ENCODE measurements at regions not wholly inside any gene's neighbourhood (a gene's known extent, or its start where the extent isn't known, plus 50 kb on each side); places are given as distances from the start of the nearest gene placed in this dataset.

DNA sequence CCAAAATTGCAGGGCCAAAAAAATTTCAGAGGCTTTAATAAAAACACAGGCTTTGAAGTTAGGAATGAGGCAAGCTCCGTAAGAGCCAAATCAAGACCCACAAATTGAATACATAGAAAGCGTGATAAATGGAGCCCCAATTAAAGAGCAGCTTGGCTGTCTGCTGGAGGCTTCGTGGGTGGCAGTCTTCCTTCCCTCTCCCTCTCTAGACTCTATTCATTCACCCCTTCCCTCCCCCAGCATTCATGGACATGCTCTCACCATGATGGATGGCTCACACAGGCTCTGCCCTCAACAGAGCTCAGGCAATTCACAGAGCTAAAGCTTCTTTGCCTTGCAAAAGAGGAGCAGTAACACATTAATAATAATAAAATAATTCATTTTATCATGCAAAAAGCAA is 214.1 kb downstream of the HERPUD2 start:
- no peaks in the 10 kb centered on the region for H3K27me3 Mint-ChIP-seq (ENCODE audit: unreplicated experiment)
- H3K4me1 Mint-ChIP-seq (ENCODE audit: unreplicated experiment) = peaks cover 15% of the 10 kb centered on the region
- DNase-seq (ENCODE audit: low spot score) = no peak
- no peaks in the 10 kb centered on the region for H3K36me3 Mint-ChIP-seq (ENCODE audit: low read depth, unreplicated experiment)
- H3K27ac Mint-ChIP-seq (ENCODE audit: unreplicated experiment) = no peak overlapping the region
- no peak overlapping the region for H3K4me3 Mint-ChIP-seq (ENCODE audit: unreplicated experiment)
- H3K9me3 Mint-ChIP-seq (ENCODE audit: unreplicated experiment) = no peaks in the 10 kb centered on the region
- TF ChIP-seq, protein P1, sequence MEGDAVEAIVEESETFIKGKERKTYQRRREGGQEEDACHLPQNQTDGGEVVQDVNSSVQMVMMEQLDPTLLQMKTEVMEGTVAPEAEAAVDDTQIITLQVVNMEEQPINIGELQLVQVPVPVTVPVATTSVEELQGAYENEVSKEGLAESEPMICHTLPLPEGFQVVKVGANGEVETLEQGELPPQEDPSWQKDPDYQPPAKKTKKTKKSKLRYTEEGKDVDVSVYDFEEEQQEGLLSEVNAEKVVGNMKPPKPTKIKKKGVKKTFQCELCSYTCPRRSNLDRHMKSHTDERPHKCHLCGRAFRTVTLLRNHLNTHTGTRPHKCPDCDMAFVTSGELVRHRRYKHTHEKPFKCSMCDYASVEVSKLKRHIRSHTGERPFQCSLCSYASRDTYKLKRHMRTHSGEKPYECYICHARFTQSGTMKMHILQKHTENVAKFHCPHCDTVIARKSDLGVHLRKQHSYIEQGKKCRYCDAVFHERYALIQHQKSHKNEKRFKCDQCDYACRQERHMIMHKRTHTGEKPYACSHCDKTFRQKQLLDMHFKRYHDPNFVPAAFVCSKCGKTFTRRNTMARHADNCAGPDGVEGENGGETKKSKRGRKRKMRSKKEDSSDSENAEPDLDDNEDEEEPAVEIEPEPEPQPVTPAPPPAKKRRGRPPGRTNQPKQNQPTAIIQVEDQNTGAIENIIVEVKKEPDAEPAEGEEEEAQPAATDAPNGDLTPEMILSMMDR (IDR thresholded peaks at IDR 0.05; ENCODE audit: unreplicated experiment) = no peak

DNA sequence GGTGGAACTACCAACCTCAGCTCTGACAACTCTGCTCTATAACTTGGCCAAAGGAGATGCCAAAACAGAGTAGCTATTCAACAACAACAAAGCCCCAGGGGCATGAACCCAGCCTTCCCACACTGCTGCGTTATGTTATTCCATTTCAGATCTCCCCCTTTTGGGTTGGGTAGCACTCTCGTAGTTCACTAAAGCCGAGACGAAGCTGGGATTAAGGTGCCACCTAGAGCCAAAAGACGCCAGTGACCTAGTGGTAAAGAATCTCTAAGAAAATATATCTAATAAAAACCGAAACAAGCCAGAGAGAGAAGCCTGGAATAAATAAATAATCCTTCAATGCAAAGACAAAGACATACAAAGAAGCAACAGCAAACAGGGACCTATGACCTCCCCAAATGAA is 217.3 kb downstream of the HERPUD2 start:
- DNase-seq (ENCODE audit: low spot score) = no peak
- Mint-ChIP-seq H3K4me1 (ENCODE audit: unreplicated experiment) (peaks cover 9% of the 10 kb centered on the region), H3K36me3 (ENCODE audit: low read depth, unreplicated experiment) (no peaks in the 10 kb centered on the region), H3K27me3 (ENCODE audit: unreplicated experiment) (no peaks in the 10 kb centered on the region), H3K27ac (ENCODE audit: unreplicated experiment) (no peak overlapping the region), H3K4me3 (ENCODE audit: unreplicated experiment) (no peak overlapping the region), H3K9me3 (ENCODE audit: unreplicated experiment) (no peaks in the 10 kb centered on the region)
- TF ChIP-seq, protein P1 (IDR thresholded peaks at IDR 0.05; ENCODE audit: unreplicated experiment) = no peak

DNA sequence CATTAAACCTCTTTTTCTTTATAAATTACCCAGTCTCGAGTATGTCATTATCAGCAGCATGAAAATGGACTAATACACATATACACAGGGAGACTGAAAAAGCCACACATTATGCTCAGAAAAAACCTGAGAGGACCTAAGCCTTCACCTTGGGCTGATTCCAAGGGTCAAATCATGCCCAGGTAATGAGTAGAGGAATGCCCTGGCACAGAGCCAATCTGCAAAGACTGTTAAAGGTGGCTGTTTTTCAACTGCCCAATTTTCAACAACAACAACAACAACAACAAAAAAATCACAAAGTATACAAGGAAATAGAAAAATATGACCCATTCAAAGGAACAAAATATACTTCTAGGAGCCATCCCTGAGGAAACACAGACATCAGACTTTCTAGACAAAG is 220.2 kb upstream of the TBX20 start:
- Mint-ChIP-seq H3K36me3 (ENCODE audit: low read depth, unreplicated experiment) (no peaks in the 10 kb centered on the region), H3K27ac (ENCODE audit: unreplicated experiment) (no peak overlapping the region), H3K4me3 (ENCODE audit: unreplicated experiment) (no peak overlapping the region), H3K9me3 (ENCODE audit: unreplicated experiment) (no peaks in the 10 kb centered on the region), H3K4me1 (ENCODE audit: unreplicated experiment) (no peaks in the 10 kb centered on the region), H3K27me3 (ENCODE audit: unreplicated experiment) (peaks cover 2% of the 10 kb centered on the region)
- TF ChIP-seq, protein P1 (IDR thresholded peaks at IDR 0.05; ENCODE audit: unreplicated experiment) = no peak
- DNase-seq (ENCODE audit: low spot score) = no peak

DNA sequence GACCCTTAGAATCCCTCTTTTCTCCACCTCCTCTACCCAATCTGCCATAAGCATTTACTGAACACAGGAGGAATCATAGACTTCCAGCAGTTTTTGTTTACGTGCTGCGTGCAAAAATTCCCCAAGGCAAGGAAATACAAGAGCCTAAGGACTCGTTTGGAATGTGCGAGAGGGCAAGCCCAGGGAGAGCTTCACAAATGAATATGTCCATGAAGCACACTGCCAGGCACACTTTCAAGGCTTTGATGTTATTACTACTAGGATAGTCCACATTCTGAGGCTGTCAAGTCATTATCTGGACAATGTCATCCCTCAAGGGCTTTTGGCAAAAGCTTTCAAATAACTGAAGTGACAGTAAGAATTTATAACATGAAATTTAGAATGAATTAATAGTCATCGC is 214.7 kb upstream of the TBX20 start:
- Mint-ChIP-seq H3K4me3 (ENCODE audit: unreplicated experiment) (no peak overlapping the region), H3K9me3 (ENCODE audit: unreplicated experiment) (no peaks in the 10 kb centered on the region), H3K36me3 (ENCODE audit: low read depth, unreplicated experiment) (no peaks in the 10 kb centered on the region), H3K4me1 (ENCODE audit: unreplicated experiment) (peaks cover 3% of the 10 kb centered on the region), H3K27ac (ENCODE audit: unreplicated experiment) (no peak overlapping the region), H3K27me3 (ENCODE audit: unreplicated experiment) (peaks cover 2% of the 10 kb centered on the region)
- no peak for DNase-seq (ENCODE audit: low spot score)
- TF ChIP-seq, protein P1 (IDR thresholded peaks at IDR 0.05; ENCODE audit: unreplicated experiment) = no peak

DNA sequence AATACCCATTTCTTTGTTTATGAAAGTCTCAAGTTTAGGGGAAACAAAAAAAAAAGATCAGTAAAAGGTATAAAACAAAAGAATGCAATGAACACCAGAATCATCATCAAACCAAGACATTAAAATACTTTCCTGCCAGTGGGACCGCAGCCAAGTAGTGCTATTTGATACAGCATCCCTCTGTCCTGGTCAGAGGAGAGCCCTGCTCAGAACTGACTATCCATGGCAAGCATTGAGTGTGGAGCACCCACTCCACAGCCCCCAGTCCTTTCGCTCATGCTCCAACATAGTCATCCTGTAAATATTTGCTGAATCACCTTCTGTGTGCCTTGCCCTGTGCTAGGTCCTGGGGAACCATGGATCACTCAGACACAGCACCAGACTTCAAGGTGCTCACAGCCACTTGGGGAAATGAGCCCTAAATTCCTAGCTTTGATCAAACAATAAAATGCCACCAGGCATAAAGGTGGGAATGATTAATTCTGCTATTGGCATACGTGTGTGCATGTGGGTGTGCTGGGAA is 213.6 kb upstream of the TBX20 start:
- Mint-ChIP-seq H3K27ac (ENCODE audit: unreplicated experiment) (no peak overlapping the region), H3K9me3 (ENCODE audit: unreplicated experiment) (no peaks in the 10 kb centered on the region), H3K36me3 (ENCODE audit: low read depth, unreplicated experiment) (no peaks in the 10 kb centered on the region), H3K4me1 (ENCODE audit: unreplicated experiment) (peaks cover 9% of the 10 kb centered on the region), H3K4me3 (ENCODE audit: unreplicated experiment) (no peak overlapping the region), H3K27me3 (ENCODE audit: unreplicated experiment) (peaks cover 2% of the 10 kb centered on the region)
- DNase-seq (ENCODE audit: low spot score) = no peak
- TF ChIP-seq, protein P1 (IDR thresholded peaks at IDR 0.05; ENCODE audit: unreplicated experiment) = no peak

Measured in endothelial cell (in vitro differentiated cells).